ENCODE measurements at regions not wholly inside any gene's neighbourhood (a gene's known extent, or its start where the extent isn't known, plus 50 kb on each side); places are given as distances from the start of the nearest gene placed in this dataset.

GRCh38 chr9:86669422-86669821, 277.9 kb downstream of the GAS1 start:
- no peak overlapping the region for H3K9ac ChIP-seq (ENCODE audit: low read length)
- ChIA-PET CTCF (no interaction called here), POLR2A (ENCODE audit: unreplicated experiment) (no interaction called here)
- no peaks in the 10 kb centered on the region for H3K36me3 ChIP-seq (ENCODE audit: low read depth, low read length)
- H3K4me3 ChIP-seq (ENCODE audit: low read length) = no peak overlapping the region
- no peaks in the 10 kb centered on the region for H3K4me1 ChIP-seq (ENCODE audit: insufficient read depth, low read length)
- no peaks in the 10 kb centered on the region for H3K9me2 ChIP-seq (replicated peaks; ENCODE audit: low read length)
- no peak overlapping the region for H2AFZ ChIP-seq (ENCODE audit: low read length)
- H3K9me3 ChIP-seq (ENCODE audit: low read length) = no peaks in the 10 kb centered on the region
- H3F3A ChIP-seq (ENCODE audit: low read length, unreplicated experiment) = no peaks in the 10 kb centered on the region
- no peak for DNase-seq
- no peak overlapping the region for H3K4me2 ChIP-seq (ENCODE audit: low read length)
- no peaks in the 10 kb centered on the region for H4K20me1 ChIP-seq (ENCODE audit: low read length)
- TF ChIP-seq CTCF (conservative IDR thresholded peaks at IDR 0.05; ENCODE audit: low read depth, low read length) = no peak
- H3K79me2 ChIP-seq (ENCODE audit: low read length) = no peaks in the 10 kb centered on the region
- no peak overlapping the region for H3K27ac ChIP-seq (ENCODE audit: low read length)
- no peak for ATAC-seq
- intact Hi-C loops (cut with micrococcal nuclease) = no loop called here
- no TSS peak for BruUV-seq (replicated peaks)
- no peaks in the 10 kb centered on the region; the same call in 1 of the 2 replicates for H3K27me3 ChIP-seq (ENCODE audit: low read length)

- Histone ChIP-seq H3K9me3 (ENCODE audit: low read length) (no peaks in the 10 kb centered on the region), H3K9me2 (replicated peaks; ENCODE audit: low read length) (no peaks in the 10 kb centered on the region), H3K27me3 (ENCODE audit: low read length) (no peaks in the 10 kb centered on the region; the same call in 1 of the 2 replicates), H4K20me1 (ENCODE audit: low read length) (no peaks in the 10 kb centered on the region), H3K36me3 (ENCODE audit: low read depth, low read length) (no peaks in the 10 kb centered on the region), H2AFZ (ENCODE audit: low read length) (no peak overlapping the region), H3K9ac (ENCODE audit: low read length) (no peak overlapping the region), H3K27ac (ENCODE audit: low read length) (no peak overlapping the region), H3K4me3 (ENCODE audit: low read length) (no peak overlapping the region), H3F3A (ENCODE audit: low read length, unreplicated experiment) (no peaks in the 10 kb centered on the region), H3K4me1 (ENCODE audit: insufficient read depth, low read length) (no peaks in the 10 kb centered on the region), H3K4me2 (ENCODE audit: low read length) (no peak overlapping the region), H3K79me2 (ENCODE audit: low read length) (no peaks in the 10 kb centered on the region)
- POLR2A ChIA-PET (ENCODE audit: unreplicated experiment) = no interaction called here
- DNase-seq (no peak), ATAC-seq (no peak)
- intact Hi-C loops (cut with micrococcal nuclease) = no loop called here
- CTCF ChIA-PET = no interaction called here
- TF ChIP-seq CTCF (conservative IDR thresholded peaks at IDR 0.05; ENCODE audit: low read depth, low read length) = no peak
- TF ChIP-seq EZH2 (IDR thresholded peaks at IDR 0.05; ENCODE audit: low read length, unreplicated experiment) = no peak
- no peak for TF ChIP-seq EZH2phosphoT487 (IDR thresholded peaks at IDR 0.05; ENCODE audit: borderline replicate concordance, low read length)
- no TSS peak for BruUV-seq (replicated peaks)
Observed at GRCh38 chr9:86668488-86668887, 278.8 kb downstream of the GAS1 start.

- DNase-seq (no peak), ATAC-seq (no peak)
- BruUV-seq (replicated peaks) = no TSS peak
- ChIA-PET CTCF (no interaction called here), POLR2A (ENCODE audit: unreplicated experiment) (no interaction called here)
- H2AFZ ChIP-seq (ENCODE audit: low read length) = no peak overlapping the region
- TF ChIP-seq EZH2phosphoT487 (IDR thresholded peaks at IDR 0.05; ENCODE audit: borderline replicate concordance, low read length) = no peak
- no peak for TF ChIP-seq CTCF (conservative IDR thresholded peaks at IDR 0.05; ENCODE audit: low read depth, low read length)
- no peak for TF ChIP-seq EZH2 (IDR thresholded peaks at IDR 0.05; ENCODE audit: low read length, unreplicated experiment)
- no peaks in the 10 kb centered on the region for H4K20me1 ChIP-seq (ENCODE audit: low read length)
- H3K36me3 ChIP-seq (ENCODE audit: low read depth, low read length) = no peaks in the 10 kb centered on the region
- H3K27ac ChIP-seq (ENCODE audit: low read length) = no peak overlapping the region
- no peaks in the 10 kb centered on the region for H3K9me3 ChIP-seq (ENCODE audit: low read length)
- no peak overlapping the region for H3K4me3 ChIP-seq (ENCODE audit: low read length)
- no peaks in the 10 kb centered on the region for H3K9me2 ChIP-seq (replicated peaks; ENCODE audit: low read length)
- no peaks in the 10 kb centered on the region for H3K4me1 ChIP-seq (ENCODE audit: insufficient read depth, low read length)
- no peak overlapping the region for H3K9ac ChIP-seq (ENCODE audit: low read length)
- H3K79me2 ChIP-seq (ENCODE audit: low read length) = no peaks in the 10 kb centered on the region
- intact Hi-C loops (cut with micrococcal nuclease) = no loop called here
- H3K27me3 ChIP-seq (ENCODE audit: low read length) = no peaks in the 10 kb centered on the region; the same call in 1 of the 2 replicates
- H3K4me2 ChIP-seq (ENCODE audit: low read length) = no peak overlapping the region
- H3F3A ChIP-seq (ENCODE audit: low read length, unreplicated experiment) = no peaks in the 10 kb centered on the region
Observed at GRCh38 chr9:86667307-86667706, 280.0 kb downstream of the GAS1 start.

Data from PC-3 (cell line).